ENCODE measurements at regions not wholly inside any gene's neighbourhood (a gene's known extent, or its start where the extent isn't known, plus 50 kb on each side); places are given as distances from the start of the nearest gene placed in this dataset.

DNA sequence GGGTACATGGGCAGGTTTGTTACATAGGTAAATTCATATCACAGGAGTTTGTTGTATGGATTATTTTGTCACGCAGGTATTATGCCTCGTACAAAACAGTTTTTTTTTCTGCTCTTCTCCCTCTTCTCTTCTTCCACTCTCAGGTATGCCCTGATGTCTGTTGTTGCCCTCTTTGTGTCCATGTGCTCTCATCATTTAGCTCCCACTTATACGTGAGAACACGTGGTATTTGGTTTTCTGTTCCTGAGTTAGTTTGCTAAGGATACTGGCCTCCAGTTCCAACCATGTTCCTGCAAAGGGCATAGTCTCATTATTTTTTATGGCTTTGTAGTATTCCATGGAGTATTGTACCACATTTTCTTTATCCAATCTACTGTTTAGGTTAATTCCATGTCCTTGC lies 65.7 kb downstream of the UNC5CL start:
- DNase-seq: no peak

DNA sequence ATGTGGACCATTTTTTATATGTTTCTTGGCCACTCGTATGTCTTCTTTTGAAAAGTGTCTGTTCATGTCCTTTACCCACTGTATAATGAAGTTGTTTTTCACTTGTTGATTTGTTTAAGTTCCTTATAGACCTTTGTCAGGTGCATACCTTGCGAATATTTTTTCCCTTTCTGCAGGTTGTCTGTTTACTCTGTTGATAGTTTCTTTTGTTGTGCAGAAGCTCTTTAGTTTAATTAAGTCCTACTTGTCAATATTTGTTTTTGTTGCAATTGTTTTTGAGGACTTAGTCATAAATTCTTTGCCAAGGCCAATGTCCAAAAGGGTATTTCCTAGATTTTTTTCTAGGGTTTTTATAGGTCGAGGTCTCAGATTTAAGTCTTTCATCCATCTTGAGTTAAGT lies 66.2 kb downstream of the UNC5CL start:
- no peak for DNase-seq

DNA sequence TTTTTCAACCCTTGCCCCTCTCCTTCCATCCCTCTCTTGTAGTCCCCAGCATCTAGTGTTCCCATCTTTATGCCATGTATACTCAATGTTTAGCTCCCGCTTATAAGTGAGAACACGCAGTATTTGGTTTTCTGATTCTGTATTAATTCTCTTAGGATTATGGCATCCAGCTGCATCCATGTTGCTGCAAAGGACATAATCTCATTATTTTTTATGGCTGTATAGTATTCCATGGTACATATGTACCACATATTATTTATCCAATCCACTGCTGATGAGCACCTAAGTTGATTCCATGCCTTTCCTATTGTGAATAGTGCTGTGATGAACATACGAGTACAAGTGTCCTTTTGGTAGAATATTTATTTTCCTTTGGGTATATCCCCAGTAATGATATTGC lies 66.8 kb downstream of the UNC5CL start:
- no peak for DNase-seq

DNA sequence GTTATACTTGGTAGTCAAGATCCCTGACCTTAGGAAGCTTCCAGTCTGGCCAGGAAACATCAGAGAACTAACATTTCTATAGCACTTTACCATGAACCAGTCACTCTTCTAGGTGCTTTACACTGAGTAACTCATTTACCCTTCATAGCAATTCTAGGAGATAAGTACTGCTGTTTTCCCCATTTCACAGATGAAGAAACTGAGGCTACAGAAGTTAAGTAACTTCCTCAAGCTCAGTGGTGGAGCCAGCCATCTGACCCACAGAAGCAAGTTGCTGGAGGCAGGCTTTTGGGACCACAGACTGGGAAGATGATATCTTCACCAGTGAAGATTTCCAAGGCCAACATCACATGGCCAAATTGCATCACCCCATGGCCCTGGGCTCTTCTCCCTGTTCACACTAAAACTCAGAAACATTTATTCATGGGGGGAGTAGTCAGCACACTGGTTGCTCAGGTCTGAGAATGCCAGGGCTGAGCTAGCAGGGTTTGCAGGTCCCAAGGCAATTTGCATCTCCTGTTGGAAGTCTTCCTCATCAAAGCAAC lies 70.3 kb downstream of the UNC5CL start:
- no peak for DNase-seq

DNA sequence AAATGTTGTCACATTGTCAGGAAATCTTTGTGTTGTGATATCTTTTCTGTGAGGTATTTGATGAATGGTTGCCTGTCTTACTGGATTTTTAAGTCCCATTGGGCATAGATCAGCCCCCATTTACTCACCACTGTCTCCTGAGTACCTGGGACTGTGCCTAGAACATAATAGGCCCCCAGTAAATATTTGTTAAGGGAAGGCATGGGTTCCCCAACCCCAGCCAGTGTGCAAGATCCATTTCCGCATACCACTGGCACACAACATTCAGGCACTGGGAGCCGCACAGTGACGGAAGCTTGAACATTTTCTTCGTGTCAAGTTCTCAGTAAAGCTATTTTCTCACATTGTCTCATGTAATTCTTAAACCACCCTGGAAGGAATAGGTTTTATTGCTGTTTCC lies 72.2 kb downstream of the UNC5CL start:
- no peak for DNase-seq

DNA sequence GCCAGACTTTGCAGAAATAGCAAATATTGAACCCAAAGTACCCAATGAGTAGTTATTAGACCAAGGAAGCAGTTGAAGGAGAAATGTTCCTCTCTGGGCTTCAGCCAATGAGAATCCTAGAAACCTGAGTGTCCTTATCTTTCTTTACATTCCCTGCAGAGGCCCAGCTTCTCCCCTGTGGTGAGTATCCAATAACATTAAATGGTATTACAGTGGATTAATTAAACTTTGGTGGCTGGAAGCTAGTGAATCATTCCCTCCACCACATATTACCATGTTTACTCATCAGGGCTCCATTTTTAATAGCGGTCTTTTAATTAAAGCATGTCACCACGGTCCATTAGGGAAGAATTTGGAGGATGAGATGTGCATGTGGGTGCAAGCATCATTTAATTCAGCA lies 74.0 kb downstream of the UNC5CL start:
- DNase-seq: no peak

DNA sequence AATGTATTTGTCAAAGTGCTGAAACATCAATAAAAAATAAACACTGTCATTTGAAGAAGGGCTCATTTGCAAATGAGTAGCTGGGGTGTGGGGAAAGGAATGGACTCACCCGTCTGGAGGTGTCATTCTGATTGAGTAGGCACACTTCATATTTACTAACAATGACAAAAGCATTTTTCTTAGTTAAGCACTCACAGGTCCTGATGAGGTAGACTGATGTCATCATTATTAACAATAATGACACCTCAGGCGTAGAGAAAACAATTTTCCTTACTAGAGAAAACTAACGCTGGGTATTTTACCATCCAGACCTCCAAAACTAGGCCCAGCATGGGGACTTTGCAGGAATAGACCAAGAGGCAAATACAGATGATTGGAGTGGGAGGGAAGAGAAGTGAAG lies 76.0 kb downstream of the UNC5CL start:
- DNase-seq: no peak

DNA sequence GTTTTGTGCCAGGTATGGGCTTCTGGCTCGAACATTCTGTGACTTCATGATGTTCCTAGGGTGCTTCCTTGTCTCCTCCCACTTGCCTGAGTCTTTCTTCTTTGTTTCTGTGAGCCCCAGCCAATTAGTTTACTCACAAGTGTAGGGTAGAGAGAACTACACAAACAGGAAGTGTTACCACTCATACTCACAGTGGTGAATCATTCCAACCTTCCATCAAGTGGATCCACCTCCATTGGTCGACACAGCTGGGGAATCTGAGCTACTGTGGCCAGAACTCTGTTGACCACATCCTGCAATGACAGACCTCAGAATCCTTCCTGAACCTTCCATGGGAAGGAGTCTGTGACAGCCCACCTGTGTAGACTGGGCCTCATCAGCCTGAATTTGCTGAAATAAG lies 76.8 kb downstream of the UNC5CL start:
- DNase-seq: peak; percentile 41

DNA sequence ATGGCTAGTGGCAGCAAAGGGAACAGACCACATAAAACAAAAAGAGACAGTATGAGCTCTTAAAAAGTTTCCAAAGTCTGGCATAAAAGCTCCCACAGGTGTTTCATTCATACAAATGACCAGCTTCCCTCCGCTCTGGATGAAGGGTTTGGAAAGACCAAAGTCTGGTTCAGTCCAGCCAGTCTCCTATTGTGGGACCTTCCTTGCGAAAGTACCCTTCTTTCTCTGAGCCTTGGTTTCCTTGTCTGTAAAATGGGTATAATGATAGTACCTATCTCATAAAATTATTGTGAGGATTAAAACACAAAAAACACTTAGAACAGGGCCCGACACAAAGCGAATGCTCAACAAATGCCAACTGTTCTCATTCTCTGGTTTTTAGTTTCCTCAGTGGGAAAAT lies 77.2 kb downstream of the UNC5CL start:
- DNase-seq: no peak

DNA sequence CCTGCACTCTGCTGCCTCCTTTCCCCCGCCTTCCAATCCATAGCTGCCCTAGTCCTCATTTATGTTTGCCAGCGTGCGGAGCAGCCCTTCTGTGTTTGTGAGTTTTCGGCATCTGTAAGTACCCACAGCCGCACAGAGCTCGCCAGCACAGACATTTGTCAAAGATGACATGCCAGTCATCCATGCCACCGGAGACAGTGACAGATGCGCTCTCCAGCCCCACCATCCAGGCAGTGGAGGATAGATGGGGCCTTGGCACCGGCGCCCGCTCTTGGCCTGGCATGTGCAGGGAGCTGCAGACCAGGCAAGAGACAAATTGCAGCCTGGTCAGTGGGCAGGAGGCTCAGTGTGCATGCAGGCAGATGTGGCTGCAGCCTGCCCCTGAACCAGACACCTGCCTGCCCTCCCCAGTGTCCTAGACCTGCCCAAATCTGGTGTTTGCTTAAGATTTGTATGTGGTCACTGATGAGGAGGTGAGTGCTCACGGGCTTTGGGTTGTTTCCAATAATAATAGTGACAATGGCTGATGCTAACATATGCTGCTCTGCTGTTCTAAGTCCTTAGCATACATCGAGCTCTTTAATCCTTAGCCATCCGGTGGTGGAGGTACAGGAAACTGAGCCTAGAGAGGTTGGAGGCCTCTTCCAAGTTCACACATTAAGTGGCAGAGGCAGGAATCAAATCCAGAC lies 78.1 kb downstream of the UNC5CL start:
- no peak for DNase-seq

DNA sequence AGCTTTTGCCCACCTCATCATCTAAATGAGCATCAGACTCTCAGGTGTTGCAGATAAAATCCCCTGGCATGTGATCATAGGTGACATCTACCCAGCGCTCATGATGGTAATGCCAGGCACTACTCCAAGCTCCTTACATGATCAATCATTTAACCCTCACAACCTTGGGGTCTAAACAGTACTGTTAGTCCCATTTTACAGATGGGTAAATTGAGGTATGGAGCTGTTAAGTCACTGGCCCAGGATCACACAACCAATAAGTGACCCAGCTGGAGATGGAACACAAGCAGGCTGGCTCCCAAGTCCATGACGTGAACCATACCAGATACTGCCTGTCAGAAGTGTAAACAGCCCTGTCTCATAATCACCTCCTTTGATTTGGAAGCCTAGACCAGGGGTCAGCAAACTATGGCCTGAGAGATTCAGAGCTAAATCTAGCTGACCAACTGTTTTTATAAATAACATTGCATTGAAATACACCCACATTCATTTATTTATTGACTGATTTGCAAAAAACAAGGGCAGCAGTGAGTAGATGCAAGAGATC lies 79.2 kb downstream of the UNC5CL start:
- no peak for DNase-seq

DNA sequence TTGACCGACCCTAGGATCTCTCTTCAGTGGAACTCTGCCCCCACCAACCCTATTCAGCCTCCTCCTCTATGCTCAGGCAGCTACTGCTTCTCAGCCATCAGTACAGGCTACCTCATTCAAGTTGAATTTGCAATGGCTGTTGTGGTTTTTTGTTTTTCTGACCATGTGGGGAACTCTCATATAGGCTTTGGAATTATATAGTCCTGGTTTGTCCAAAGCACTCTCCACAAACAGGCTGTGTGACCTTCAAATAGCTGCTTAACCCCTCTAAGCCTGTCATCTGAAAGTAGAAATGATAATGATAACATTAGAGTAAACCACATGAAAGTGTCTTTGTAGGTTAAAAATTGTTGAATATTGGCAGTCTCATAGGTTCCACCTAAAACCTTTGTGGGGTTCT lies 80.3 kb downstream of the UNC5CL start:
- DNase-seq: no peak

DNA sequence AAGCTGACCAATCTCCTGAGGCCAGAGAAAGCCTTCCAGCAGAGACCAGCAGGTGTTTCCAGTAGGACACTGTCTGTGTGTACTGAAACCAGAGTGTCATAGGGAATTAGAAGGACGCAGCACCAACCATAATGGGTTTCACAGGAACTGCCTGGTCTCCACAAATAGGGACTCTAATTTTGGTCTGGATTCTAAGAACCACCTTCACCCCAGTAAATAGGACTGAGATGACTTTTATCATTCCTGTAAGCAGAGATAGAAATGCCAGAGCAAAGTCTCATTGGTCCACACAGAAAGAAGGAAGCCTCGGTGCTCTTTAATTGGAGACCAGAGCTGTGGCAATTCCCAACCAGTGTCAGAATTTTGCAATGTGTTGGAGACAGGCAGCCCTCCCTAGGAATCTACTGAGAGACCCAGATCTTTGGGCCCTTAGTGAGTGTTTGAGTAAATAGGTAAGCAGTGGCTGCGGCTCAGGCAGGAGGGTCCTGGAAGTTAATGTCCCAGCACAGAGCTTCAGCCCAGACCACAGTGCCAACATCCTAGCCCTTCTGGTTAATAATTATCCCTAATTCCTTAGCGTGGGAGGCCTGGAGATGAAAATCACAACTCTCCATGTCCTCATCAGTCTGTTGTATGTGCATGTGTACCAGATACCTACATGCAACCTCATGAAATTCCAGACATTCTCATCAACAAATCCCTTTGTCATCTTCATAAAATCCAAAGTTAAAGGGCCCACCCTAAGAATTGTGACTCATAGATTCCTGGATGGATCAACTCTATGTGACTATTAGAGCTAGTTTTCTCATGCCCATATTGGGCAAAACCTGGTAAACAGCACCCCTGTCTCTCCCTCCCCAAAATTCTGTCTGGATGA lies 81.2 kb downstream of the UNC5CL start:
- no peak for DNase-seq

DNA sequence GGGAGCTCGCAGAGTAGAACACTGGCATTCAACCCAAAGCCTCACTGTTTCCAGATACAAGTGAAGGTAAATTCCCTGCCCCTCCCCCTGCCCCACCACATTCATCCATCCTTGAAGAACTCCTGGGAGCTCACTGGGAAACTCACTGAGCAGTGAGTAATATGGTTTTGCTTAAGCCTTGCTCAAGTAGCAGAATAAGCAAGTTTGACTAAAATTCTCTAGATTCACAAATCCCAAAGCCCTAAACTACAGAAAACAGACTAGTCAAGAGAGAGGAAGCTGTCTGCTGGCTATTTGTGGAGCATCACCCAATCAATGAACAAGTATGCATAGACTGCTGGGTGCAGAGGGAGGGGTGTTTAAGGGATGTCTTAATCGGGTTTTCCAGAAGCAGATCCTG lies 82.1 kb downstream of the UNC5CL start:
- no peak for DNase-seq

DNA sequence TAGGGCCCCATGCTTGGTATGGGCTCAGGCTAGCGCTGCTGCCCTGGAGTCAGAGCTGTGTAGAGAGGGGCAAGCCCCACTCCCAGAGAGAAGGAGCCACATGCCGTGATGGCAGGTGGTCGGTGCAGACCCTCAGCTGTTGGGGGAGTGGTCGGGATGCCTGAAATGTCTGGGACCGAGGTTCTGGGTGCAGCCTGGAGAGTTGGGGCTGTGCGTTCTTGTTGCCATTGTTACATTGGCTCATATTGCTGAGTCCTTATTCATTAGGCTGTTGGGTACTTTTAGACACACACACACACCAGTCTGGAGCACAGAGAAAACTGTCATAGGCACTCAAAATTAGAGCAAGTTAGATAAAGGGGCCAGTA lies 83.9 kb downstream of the UNC5CL start:
- DNase-seq: no peak

DNA sequence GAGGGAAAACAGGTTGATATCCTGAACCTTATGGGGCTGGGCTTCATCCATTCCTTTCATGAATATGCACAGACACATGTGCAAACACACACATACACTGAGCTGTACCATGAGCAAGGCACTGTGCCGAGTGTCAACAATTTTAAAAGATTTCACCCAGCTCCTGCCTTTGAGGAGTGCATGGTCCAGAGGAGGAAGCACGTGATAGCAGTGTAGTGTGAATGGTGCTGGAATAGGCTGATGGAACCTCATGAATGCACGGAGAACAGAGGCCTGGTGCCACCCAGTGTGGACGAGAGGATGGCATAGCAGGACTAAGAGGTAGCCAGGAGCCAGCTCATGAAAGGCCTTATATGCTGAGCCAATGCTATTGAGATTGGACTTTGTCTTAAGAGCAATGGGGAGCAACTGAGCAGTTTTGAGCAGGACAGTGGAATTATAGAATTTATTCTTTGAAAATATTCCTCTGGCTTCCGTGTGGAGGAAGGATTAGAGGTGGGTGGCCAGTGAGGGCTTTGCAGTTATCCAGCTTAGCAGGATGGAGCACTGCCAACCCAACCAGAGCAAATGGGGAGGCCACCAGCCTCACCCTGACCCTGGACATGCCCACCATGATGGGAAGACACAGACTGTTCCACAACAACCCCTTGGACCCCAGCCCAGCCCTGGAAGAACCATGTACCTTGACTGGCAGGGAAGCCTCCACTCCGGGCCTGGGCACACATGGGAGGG lies 84.4 kb downstream of the UNC5CL start:
- no peak for DNase-seq

DNA sequence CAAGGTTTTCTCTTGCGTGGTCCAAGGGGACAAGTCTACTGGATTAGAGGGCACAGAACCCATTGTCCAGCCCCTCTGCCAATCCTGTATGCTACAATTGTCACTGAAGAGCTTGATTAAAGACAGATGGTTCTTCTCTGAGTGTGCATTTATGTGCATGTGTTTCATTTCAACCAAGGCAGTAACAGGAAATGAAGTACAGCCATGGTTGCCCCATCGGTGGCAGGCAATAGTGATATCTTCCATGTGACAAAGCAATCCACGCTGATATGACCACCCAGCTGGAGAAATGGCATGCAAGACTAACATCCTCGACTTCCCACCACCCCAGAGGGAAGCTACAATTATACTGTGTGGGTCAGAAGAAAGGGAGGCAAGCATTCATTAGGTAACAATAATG lies 85.5 kb downstream of the UNC5CL start:
- no peak for DNase-seq

DNA sequence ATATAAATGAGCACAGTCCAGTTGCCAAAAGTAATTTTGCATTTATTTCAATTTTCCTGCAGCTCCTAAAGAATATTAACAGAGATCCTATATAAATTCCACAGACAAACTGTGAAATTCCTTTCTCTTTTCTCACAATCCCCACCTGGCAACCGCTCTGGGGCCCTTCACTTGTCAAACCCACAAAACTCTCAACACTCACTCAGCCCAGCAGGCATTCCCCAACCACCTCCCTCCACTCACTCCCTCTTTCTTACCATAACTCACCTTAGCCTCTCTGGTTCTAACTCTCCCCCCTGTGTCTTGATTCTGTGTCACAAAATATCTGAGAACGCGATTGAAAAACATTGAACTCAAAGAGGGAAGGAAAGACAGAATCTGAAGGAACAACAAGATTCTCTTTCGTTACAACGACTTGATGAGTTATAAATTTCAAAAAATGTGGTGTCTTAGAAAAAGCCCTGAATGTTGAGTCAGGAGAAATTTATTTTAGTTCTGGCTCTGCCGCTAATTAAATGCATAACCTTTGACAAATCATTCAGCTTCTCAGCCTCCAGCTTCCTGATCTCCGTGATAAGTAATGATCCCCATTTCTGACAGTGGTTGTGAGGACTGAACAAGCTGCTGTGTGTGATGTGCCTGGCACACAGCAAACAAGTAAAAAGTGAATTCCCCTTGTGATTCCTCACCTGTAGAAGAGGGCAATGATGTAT lies 87.9 kb downstream of the UNC5CL start:
- DNase-seq: no peak

DNA sequence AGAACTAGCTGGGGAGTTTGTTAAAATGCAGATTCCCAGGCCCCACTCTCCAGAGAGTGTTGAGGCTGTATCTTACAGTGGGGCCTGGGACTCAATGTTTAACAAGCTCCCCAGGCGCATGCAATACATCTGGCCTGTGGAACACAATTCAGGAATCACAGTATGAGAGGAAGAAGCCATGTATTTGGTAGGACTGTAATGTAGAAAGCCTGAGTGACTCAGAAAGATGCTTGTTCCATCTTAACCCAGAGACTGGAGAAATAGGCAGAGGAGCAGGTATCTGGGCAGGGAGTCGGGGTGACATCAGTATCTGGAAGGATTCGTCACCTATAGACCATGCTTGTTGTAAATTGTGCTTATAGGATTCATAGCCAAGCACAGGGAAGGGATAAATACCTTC lies 90.5 kb downstream of the UNC5CL start:
- DNase-seq: no peak

DNA sequence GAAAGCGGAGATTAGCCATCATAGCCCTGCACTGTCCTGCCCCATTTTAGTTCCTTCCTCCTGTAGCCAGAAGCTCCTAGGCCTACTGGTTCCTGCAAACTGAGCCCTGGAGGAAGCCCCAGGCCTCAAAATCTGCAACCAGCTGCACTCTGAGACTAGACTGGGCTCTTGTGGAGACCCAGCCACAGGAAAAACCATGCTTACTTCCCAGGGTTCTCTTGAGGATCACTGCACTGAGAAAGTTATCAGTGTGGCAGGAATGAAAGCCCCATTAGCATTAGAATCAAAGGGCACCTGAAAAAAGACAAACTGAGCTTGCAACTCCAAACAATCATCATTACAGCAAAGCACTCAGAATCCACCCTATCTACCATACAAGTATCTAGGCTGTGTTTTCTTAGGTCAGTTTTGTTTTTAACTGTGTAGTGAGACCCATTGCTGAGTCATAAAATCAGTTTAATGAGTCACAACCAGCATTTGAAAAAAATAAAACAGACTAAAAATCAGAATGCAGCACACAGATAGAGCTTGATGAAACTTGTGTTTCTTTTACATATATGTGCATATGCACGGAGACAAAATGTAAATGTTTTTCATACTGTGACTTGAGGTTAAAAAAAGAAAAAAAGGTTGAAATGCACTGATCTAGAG lies 91.0 kb downstream of the UNC5CL start:
- DNase-seq: peak; percentile 4

DNA sequence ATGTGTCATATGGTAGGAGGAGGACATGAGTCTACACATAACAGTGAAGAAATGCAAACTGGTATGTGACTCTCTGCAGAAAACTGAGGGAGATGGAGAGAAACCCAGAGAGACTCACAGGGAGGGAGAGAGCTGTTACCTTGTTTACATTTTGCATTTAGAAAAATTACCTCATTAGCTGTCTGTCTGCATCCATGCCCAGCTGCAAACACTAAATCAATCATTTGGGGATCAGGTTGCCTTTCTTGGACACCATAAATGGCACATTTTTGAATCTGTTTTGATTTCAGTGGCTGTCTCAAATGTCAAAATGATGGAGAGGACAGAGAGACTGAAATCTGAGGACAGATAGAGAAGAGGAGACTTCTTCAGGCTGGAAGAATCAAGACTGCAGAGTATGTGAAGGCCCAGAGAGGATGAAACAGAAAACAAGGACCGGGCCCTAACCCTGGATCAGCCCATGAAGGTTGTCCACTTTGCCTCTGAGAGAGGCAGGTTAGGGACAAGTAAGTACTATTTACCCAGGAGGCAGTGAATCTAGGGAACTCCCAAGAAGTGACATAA lies 92.2 kb downstream of the UNC5CL start:
- DNase-seq: no peak

DNA sequence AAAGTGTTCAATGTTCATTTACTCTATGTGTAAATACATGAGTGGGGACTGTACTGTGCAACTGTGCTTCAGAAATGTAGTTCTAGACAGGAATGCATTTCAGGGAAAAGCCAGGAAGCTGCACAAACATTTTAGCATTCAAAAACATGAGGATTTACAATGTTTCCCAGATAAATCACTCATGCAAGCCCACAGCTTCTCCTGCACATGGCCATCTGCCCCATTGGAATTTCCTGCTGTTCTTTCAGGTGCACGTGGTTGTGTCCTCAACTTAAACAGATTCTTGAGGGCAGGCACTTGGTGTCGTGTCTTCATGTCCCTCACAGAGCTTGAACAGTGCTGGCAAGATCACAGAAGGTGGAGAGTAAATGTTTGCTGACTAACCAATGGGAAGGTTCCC lies 101.5 kb downstream of the UNC5CL start:
- DNase-seq: no peak
